ENCODE measurements at regions not wholly inside any gene's neighbourhood (a gene's known extent, or its start where the extent isn't known, plus 50 kb on each side); places are given as distances from the start of the nearest gene placed in this dataset.

- no peak for DNase-seq (ENCODE audit: low spot score)
- intact Hi-C loops (cut with DNase I): no loop called here
Measured at GRCh38 chr4:181971411-181971810, 271.8 kb upstream of the TENM3 start.

DNA sequence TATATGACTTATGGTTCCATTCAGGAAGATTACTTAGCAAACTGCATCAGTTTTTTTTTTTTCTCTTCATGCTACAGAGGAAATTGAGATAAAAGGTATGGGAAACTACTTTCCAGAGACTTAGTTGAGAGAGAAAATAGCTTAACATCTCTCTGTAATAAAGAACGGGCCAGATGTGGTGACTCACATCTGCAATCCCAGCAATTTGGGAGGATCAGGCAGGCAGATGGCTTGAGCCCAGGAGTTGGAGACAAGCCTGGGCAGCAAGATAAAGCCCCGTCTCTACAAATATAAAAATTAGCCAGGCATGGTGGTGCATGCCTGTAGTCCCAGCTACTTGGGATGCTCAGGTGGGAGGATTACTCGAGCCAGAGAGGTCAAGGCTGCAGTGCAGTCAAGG, 271.2 kb upstream of the TENM3 start:
- no peak for DNase-seq (ENCODE audit: low spot score)
- intact Hi-C loops (cut with DNase I): no loop called here

DNA sequence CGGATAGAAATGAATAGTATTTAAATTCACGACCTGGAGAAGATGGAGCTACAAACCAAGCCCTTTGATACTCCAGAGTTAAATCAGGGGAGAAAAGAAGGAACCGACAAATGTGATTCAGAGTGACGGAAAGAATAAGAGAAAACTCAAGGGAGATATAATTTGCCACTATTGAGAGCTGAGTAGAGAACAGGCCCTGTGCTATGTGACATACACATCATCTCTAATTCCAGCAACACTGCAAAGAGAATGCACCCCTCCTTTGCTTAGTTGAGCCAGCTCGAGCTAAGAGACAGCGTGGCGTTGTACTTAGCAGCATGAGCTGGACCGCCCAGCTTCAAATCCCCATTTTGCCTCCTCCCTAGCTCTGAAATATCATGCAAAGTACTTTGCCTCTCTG, 266.4 kb upstream of the TENM3 start:
- intact Hi-C loops (cut with DNase I): no loop called here

DNA sequence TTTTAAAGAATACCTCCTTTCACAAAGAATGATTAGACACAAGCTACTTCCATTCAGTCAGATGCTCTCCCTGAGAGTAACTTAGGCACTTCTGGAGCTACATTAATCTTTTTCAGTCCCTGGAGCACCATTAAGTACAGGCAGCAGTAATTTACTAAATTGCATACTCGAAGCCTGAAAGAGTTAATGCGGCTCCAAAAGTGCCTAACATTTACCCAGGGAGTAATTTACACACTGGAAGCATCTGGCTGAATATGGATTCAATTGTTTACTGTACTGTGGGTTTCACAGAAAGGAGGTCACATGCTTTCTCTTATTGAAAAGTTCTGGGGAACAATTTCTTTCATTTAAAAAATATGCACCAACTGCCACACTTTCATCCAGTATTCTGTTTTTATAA, 260.8 kb upstream of the TENM3 start:
- intact Hi-C loops (cut with DNase I): no loop called here
- no peak for DNase-seq (ENCODE audit: low spot score)

More for the DNA sequence above, 266.4 kb upstream of the TENM3 start:
- DNase-seq (ENCODE audit: low spot score): no peak

GRCh38 chr4:181982856-181983255, 260.3 kb upstream of the TENM3 start:
- DNase-seq (ENCODE audit: low spot score): no peak
- intact Hi-C loops (cut with DNase I): no loop called here

DNA sequence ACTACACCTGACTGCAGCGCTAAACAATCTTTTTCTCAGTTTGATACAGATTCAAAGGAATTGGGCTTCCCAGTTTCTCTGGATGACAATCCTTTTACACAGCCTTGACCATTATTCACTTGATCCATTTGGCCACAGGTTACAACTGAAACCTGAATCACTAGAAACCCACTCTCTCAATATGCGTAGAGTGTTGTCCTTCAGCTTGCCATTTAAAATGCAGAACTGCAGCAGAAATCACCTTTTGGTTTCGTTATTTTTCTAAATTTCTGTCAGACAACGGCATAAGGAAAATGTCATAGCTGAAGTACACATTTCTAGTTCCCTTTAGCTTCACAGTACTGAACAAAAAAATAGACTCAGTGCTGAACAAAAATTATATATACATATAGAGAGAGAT, 255.8 kb upstream of the TENM3 start:
- no peak for DNase-seq (ENCODE audit: low spot score)
- intact Hi-C loops (cut with DNase I): no loop called here

GRCh38 chr4:181989071-181989470, 254.1 kb upstream of the TENM3 start:
- DNase-seq (ENCODE audit: low spot score): no peak
- intact Hi-C loops (cut with DNase I): no loop called here

GRCh38 chr4:181991369-181992108, 251.7 kb upstream of the TENM3 start:
- no peak for DNase-seq (ENCODE audit: low spot score)
- intact Hi-C loops (cut with DNase I): no loop called here

GRCh38 chr4:181998398-181999295, 244.6 kb upstream of the TENM3 start:
- intact Hi-C loops (cut with DNase I): no loop called here
- no peak for DNase-seq (ENCODE audit: low spot score)

- intact Hi-C loops (cut with DNase I): no loop called here
- no peak for DNase-seq (ENCODE audit: low spot score)
Measured at GRCh38 chr4:182000077-182000476, 243.1 kb upstream of the TENM3 start.

DNA sequence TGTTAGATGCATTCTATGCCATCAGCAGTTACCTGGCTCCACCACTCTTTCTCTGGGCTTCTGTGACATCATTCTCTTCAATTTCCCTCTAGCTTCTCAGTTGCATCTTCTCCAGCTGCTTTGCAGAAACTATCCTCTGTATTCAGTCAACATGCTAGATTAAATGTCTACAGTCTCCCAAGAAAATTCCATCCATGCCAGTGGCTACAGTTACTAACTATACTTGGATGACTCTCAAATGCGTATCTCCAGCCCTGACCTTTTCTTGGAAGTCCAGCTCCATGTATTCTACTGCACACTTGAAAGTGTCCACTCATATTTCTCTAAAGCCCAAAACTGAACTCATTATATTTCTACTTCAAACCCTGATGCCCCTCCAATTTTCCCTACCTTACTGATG, 232.3 kb upstream of the TENM3 start:
- no peak for DNase-seq (ENCODE audit: low spot score)
- intact Hi-C loops (cut with DNase I): no loop called here

- intact Hi-C loops (cut with DNase I): no loop called here
- DNase-seq (ENCODE audit: low spot score): no peak
Measured at GRCh38 chr4:182014164-182014563, 229.0 kb upstream of the TENM3 start.

GRCh38 chr4:182015014-182015413, 228.2 kb upstream of the TENM3 start:
- no peak for DNase-seq (ENCODE audit: low spot score)
- intact Hi-C loops (cut with DNase I): no loop called here

DNA sequence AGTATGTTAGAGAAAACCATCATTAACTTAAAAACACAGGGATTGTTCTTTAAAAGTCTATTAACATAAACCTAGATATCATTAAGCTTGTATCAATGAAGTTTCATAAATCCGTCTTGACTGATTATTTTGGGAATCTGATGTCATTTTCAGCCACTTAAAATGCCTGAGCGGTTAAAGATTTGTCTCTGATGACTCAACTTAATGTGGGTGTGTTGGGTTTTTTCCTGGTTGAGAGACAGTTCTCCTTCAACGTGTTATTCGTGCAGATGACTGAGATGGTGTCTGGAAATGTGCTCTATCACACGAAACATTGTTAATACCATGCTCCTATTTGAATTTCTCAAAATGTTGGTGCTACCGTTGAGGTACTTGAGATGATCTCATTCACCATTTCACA, 227.3 kb upstream of the TENM3 start:
- no peak for DNase-seq (ENCODE audit: low spot score)
- intact Hi-C loops (cut with DNase I): no loop called here

DNA sequence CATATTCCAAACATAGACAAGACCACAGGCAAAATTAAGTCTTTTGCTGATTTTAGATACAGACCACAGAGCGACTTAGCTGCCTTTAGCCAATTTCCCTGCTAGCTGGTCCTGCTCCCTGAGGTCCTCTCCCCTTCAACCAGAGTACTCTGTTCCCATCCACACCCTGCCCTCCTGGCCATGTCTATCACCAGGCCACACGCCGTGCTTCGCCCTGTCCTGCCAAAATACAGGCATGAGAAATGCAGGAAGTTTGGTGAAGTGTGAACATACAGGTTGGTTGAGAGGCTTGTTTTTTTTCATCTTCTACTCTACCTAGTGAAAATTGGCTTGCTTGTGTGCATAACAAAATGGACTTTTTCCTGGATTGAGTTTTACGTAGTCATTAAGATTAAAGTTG, 226.2 kb upstream of the TENM3 start:
- intact Hi-C loops (cut with DNase I): no loop called here
- no peak for DNase-seq (ENCODE audit: low spot score)

- no peak for DNase-seq (ENCODE audit: low spot score)
- intact Hi-C loops (cut with DNase I): no loop called here
Measured at GRCh38 chr4:182018691-182019090, 224.5 kb upstream of the TENM3 start.

DNA sequence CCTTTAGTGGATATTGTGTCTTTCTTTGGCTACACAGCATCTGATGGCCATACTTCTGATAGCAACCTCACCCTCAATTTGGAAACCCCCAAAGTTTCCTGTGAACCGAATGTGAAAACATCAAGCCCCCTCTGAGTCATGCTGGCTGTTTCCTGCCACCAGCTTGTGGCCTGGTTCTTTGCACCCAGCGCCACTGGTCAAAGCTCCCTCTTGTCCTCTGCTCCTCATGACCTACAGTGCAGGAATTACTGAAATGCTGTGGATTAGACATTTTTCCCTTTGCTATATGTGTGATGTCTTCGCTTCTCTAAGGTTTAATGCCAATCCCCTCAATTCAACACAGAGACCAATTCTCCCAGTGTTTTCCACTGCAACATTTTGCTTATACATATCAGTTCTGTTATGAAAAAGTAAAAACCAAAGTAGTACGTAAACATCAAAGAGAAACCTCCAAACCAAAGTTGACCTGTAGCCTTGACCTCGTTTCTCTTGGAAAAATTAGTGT, 224.0 kb upstream of the TENM3 start:
- intact Hi-C loops (cut with DNase I): no loop called here

GRCh38 chr4:182022909-182023308, 220.3 kb upstream of the TENM3 start:
- intact Hi-C loops (cut with DNase I): no loop called here
- DNase-seq (ENCODE audit: low spot score): no peak

More for the DNA sequence above, 224.0 kb upstream of the TENM3 start:
- DNase-seq (ENCODE audit: low spot score): no peak

- intact Hi-C loops (cut with DNase I): no loop called here
Measured at GRCh38 chr4:182023469-182023868, 219.7 kb upstream of the TENM3 start.

GRCh38 chr4:182042945-182043344, 200.3 kb upstream of the TENM3 start:
- intact Hi-C loops (cut with DNase I): no loop called here

More at GRCh38 chr4:182023469-182023868, 219.7 kb upstream of the TENM3 start:
- no peak for DNase-seq (ENCODE audit: low spot score)

GRCh38 chr4:182048871-182049270, 194.3 kb upstream of the TENM3 start:
- no peak for DNase-seq (ENCODE audit: low spot score)
- intact Hi-C loops (cut with DNase I): no loop called here

More at GRCh38 chr4:182042945-182043344, 200.3 kb upstream of the TENM3 start:
- no peak for DNase-seq (ENCODE audit: low spot score)
